GM21528 (cell line): ENCODE measurements at regions not wholly inside any gene's neighbourhood (a gene's known extent, or its start where the extent isn't known, plus 50 kb on each side); places are given as distances from the start of the nearest gene placed in this dataset.

Source experiments
- ATAC-seq: cut with Tn5 transposase; IDR thresholded peaks from one replicate; pipeline ENCODE4 v1.9.1; 2021; ENCODE audit warnings: mild to moderate bottlenecking, moderate library complexity; ENCODE audit not compliant: unreplicated experiment, low FRiP score

DNA sequence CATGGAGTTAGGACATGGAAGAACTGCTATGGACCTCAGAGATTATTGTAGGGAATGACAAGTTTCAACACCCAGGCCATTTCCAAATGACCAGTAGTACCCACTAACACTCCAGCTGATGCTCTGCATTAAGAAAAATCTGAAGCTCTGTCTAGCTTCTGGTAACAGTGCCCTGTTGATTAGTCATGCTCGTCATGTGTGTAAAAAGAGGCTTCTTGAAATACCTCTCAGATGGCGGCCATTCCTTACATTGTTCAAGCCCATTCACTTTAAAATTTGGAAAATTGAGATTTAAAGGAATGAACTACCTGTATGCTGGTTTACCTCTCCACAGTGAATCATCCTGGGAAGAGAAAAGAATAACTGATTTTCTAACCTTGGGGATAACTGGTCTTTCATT, 527.9 kb upstream of the ARGLU1 start:
- no peak for ATAC-seq

DNA sequence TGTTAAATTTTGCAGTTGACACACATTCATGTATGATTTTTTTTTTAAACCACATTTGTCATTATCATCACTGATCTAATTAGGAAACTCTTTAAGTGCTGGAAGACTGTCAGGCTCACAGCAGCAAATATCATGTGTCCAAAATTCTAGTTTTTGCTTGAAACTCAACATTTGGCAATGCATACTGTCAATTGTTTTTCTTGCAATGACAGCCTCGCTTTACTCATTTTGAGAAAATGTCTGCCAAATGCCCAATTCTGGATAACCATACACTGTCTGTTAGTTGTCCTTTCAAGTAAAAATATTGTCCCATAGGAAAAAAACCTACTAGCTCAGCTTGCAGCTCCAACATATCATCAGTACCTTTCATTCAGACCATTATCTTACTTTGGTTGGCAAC, 523.9 kb upstream of the ARGLU1 start:
- no peak for ATAC-seq

DNA sequence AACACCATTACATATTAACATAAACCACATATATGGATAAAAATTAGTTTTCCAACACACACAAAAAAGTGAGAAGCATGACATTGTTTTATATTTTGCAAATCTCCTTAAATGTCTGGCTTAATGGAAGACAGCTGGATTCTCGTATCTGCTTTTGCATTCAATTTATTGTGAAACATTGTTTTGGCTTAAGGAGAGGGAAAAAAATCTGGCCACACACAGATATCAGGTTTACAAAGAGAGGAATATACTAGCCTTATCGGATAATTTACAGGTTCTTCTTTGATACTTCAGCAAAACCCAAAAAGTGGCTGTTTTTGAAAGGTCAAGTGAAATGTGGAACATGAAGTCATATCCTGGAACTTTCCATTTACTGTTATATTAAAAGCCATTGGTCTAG, 523.5 kb upstream of the ARGLU1 start:
- ATAC-seq = no peak

DNA sequence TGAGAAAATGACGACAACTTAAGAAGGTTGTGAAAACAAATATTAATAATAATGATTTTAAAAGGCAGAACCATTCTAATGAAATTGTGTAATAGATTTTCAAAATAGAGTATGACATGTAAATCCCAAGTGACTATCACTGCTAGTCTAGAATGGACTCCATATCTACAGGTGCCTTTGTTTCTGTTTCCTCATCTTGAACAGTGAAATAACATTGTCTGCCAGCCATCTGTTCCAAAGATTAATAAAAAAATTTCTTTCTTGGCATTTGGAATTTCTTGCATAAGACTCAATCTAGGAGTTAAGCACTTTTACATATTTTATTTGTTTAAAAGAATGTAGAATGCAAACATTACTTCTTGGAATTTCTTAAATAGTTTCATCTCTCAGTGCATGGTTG, 520.1 kb upstream of the ARGLU1 start:
- ATAC-seq = no peak

DNA sequence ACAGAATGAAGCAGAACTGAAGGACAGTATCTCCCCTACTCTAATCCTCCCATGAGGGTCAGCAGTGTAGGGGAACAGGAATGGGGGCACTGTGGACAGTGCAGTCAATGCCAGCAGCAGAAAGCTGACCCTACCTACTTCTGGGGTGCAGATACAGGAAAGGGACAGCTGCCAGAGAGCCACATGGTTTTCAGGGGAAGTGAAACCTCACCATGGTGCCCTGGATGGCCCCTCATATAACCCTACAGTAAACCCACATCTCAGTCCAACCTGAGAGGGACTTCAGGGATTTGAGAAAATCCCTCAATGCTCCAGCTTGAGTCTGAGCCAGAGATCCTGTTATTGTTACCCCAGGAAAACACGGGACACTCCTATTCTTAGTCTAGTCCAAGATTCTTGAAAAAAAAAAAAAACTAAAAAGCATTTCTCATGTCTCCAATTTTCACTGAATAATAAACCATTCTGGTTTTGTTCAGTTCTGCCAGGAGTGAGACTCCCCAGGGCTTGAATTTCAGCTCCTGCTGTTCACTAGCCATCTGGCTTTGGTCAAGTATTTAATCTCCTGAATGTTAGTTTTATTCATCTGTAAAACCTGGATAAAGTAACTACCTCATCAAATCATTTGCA, 511.6 kb upstream of the ARGLU1 start:
- no peak for ATAC-seq

DNA sequence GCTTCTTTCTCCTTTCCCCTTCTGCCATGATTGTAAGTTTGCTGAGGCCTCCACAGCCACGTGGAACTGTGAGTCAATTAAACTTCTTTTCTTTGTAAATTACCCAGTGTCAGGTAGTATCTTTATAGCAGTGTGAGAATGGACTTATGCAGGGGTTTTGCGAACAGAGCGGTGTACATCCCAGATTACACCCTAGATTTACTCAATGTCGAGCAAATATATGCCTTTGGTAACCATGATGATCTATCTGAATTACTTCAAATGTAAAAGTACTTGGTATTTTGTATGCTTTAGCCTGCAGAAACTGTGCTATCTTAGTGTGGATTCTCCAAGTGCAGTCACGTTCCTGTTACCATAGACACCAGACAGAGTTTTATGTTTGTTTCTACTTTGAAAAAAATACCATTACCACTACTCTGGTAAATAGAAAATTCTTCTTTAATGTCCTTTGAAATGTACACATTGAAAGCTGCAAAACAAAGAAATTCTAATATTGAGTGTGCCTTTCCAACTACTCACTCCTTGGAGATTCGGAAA, 510.4 kb upstream of the ARGLU1 start:
- no peak for ATAC-seq

DNA sequence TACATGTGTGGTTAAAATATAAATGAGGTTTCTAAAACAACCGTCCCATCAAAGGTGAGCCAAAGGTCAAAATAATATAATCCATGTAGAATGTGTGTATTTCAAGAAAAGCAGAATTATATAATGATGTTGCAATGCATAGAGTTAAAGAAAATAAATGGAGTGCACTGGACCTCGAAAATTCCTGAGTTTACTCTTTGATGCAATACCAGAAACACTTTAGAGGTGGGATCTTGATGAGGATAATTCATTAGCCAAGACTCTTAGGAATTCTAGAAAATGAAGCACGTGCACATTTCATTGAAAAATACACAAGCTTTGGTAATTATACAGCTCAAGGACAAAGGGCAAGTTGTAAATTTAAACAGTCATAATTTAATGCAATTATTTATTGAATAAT, 508.9 kb upstream of the ARGLU1 start:
- ATAC-seq = no peak

DNA sequence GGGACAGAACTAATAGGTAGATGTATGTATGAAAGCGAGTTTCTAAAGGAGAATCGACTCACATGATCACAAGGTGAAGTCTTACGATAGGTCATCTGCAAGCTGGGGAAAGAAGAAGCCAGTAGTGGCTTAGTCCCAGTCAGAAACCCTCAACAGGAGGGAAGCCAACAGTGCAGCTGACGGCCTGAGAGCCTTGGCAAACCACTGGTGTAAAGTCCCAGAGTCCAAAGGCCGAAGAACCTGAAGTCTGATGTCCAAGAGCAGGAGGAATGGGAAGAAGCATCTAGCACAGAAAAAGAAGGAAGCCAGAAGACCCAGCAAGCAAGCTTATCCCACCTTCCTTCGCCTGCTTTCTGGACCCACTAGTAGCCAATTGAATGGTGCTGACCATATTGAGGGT, 507.6 kb upstream of the ARGLU1 start:
- no peak for ATAC-seq

DNA sequence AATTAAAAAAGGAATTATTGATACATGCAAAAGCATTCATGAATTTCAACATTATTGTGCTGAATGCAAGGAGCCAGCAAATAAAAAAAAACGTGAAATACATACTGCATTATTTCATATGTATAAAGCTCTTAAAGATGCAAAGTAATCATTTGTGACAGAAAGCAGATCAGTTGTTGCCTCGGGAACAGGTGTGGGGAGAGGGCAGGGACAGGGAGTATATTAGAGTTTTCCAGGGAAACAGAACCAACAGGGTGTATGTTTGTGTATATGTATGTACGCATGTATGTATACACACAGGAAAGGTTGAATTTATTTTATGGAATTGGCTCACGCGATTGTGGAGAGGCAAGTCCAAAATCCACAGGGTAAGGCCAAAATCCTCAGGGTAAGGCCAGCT, 502.9 kb upstream of the ARGLU1 start:
- ATAC-seq = no peak

DNA sequence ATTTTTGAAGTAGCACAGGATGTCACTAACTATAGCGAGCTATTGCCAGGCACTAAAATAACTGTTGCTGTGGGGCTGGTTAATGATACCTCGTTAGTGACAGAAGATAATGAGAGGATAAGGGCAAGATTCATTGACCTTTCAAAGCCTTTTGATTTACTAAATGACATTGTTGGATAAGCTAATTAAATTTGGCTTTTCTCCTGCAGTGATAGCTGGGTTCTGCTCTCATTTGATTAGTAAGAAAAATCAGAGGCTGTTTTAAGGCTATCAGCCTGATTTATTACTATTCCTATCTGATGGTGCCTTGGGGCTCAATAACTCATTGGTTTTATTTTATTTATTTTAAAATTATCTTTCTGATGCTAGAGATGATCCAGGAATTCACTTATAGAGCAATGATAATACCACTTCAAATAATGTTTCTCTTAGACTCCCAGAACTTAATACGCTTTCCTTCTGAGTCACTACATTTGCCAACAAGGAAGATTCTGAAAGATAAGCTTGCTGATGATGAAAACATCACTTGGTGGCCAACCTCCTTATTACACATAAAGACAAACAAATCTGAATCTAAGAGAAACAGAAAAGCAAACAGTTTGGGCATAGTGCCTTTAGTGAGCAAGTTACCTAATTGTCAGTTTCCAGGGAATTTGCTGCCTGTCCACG, 501.3 kb upstream of the ARGLU1 start:
- no peak for ATAC-seq

DNA sequence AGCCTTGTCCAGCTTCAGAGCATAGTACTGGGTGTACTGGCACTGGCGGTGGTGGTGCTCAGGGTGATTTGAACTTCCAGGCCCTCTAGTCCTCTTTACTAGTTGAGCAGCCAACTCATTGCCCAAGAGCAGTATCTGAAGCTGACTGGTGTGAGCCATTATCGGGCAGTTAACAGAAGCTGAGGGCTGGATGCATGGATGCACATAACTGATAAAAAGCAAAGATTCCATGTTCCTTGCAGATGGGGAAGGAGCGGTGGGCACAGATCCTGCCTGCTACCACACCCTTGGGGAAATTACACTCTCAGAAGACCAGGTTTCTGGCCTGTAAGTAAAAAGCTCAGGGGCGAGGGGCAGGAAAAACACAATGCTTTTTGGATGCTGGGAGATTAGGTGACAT, 499.4 kb upstream of the ARGLU1 start:
- ATAC-seq = no peak

DNA sequence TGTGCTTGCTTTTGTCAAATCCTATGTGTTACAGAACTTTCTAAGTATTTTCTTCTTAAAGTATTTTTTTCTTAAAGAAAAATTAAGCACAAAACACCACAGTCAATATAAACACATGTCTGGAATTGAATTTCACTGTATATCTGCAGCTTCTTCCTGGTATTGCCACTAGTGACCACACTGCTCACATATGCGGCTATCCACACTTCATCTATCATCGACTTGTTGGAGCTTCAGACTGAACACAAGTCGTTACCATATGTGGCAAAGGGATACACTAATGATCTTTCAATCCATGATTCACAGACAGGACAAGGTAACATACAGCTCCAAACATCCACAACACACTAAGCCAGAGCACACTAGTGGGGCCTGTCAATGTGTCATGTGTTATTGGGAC, 498.4 kb upstream of the ARGLU1 start:
- no peak for ATAC-seq

DNA sequence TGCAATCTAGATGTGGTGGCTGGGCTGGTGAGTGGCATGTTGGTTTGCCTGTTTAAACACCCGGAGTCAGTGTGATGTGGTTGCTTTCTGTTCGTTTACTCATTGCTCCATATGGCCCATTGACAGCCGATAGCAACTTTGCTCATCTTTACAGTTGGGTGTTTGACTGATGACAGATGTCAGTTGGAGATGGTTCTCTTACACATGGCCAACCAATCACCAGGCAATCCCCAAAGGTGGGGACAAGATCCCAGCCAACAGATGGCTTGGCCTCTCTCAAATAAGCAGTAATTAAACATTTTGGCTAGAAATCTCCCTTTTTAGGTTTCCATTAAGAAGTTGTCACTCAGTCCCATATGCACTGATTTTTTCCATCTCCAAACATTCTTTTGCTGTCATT, 497.1 kb upstream of the ARGLU1 start:
- ATAC-seq = no peak

DNA sequence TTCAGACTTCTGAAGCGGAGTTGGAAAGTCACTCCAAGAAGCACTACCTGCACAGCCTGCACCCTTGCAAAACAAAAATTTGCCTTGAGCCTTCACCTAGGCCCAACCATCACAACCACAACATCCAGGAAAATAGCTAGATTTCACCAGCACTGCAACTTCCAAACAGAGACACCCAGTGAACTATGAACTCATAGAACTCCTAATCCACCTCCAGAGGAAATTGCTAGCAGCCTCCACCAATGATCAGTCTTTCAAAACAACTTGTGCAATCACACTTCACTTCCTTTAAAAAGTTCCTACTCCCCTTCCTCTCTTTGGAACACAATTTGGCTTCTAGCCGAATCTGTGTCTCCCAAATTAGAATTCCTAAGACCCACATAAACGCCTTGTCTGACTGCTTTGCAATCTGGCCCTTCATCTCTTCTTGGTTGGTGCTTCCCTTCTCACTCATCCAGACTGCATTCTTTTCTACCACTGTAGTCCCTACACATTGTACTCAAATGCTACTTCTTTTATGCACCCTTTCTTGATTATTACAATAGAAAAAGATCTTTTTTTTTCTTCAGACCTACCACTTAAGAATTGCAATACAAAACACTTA, 489.2 kb upstream of the ARGLU1 start:
- ATAC-seq = no peak

DNA sequence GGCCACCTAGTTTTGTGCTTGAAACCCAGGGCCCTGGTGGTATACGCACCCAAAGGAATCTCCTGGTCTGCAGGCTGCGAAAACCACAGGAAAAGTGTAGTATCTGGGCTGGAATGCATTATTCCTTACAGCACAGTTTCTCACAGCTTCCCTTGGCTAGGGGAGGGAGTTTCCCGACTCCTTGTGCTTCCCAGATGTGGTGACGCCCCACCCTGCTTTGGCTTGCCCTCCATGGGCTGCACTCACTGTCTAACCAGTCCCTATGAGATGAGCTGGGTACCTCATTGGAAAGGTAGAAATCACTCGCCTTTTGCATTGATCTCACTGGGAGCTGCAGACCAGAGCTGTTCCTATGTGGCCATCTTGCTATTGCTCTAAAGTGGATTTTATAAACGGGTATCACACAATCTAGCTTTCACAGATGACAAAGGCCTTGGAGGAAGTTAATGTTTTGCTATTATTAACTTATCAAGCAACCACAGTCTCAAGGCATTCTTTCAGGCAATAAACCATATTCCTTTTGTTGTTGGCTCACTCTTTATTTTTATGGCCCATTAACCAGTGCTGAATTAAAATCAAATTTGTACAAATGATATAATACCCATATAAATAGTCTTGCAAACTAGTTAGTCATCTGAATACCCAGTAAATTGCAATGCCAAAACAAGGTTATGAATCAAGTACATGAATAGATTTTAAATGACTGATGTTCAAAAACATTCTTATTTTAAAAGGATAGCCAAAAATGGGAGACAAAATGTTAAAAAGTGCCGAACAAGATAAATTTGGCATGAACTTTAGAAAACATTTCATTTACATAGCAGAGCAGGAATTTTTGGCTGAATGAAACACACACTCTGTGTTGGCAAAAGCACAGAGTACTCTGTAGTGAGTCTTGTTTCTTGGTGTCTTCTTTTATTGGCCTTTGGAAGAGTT, 475.4 kb upstream of the ARGLU1 start:
- ATAC-seq = no peak

DNA sequence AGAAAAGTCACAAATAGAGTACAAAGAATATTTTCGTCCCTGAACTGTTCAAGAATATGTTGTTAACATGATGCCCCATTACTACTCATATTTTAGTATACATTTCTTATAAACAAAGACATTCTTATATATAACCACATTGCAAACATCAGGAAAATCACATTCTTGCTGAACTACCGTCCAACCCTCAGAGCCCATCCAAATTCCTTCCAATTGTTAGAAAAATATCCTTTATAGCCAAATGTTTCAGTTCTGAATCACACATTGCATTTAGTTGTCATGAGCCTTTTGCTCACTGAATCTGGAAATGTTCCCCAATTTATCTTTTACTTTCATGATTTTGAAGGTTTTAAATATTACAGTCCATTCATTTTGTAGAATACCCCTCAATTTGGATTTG, 467.8 kb upstream of the ARGLU1 start:
- no peak for ATAC-seq

DNA sequence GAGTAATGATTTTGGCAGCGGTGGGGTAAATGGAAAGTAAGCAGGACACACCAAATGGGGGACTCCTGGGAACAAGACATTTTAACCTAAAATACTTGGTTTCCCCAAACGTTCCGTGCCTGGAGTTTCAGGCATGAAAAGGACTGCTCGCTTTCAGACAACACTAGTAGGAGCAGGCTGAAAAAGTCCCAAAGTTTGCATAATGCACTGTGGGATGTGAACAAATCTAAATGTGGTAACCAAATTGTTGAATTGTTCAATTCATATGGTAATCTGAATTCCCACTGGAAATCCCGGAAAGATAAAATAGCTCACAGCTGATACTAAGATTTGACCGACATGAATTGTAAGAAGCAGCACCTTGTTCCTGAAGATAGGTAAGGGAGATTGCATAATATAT, 467.2 kb upstream of the ARGLU1 start:
- no peak for ATAC-seq

DNA sequence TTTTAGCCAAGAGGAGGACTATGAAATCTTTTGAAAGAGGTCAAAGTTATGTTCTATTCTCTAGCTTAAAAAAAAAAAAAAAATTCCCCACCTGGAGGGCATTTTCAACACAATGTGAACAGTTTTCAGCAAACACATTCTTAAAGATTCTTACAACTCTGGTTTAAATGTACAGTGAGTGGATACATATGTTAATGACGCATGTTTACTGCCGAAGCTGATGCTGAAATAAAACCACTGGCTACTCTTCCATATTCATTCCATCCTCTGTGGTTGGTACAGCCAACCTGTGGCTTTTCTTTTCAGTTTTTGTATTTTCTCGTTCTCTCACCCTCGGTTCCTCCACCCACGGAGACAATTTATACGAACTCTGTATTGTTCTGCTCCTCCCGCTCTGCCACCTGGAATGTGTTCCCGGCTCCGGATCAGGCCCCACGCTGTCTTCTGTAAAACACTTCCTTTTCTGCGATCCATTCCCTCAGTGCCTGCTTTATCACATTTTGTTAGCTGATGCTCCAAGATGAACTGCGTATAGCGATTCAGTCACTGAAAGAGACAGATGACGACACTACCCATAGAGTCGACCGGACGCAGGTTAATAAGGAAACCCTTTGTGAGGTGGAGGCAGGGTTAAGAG, 466.4 kb upstream of the ARGLU1 start:
- no peak for ATAC-seq

DNA sequence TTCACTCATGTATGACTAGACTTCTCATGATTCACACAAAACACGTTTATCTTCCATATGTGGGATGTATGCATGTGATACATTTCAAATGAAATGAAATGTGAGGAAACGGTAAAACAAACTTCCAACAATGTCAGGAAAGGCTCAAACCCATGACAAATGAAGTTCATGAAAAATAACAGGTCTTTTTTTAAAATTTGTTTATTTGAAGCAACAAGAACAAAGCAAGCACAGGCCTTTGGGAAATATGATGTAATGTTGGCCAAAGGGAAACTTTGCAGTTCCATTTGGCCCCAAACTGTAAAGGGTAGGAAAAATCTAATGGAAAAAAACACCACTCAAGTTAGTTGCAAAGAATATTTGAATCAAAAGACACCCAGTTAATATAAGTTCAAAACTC, 463.8 kb upstream of the ARGLU1 start:
- ATAC-seq = no peak

DNA sequence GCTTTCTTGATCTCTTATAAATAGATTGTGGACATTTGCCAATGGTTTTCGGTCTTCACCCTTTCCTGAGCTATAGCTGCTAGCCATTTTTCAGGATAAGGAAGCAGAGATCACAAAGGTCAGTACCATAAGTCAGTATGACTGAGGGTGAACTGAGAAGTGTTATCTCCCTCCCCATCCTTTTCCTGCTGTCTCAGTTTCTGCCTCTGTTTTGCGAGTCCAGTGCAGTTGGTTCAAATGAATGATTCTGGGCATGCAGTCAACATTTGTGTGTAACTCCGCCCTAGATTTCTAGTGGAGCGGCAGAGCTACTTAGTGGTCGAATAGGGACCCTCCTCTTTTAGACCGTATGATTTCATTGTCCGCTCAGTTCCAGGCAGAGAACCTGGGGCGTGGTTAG, 460.8 kb upstream of the ARGLU1 start:
- ATAC-seq = no peak

DNA sequence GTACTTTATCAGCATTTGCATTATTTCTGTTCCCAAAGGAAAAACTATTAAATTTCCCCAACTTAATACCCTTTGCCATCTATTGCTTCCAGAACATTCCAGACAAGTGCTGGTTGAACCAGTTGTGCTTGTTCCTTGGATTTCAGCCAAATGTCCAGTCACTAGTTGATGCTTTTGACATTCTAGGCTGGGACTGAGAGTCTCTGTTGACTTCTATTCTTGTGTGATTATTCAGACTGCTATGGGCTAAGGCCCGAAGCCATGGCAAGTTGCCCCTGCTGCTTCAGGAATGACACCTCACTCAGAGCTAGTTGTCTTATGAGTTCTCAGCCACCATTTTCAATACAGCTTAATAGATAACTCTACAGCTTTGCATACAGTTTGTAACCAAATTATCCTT, 458.1 kb upstream of the ARGLU1 start:
- no peak for ATAC-seq
